Fibroblast of the aortic adventitia (primary cell): ENCODE measurements at regions not wholly inside any gene's neighbourhood (a gene's known extent, or its start where the extent isn't known, plus 50 kb on each side); places are given as distances from the start of the nearest gene placed in this dataset.
"Not testable (repeated sequence)": the region's sequence is repeated elsewhere in the genome, so short reads cannot be mapped to it uniquely, and the experiment has no call there.

Source experiments
- DNase-seq: peaks from one replicate; pipeline ENCODE4 v3.0.0-alpha.2; 2010; ENCODE audit warnings: low read depth
- H3K4me3 ChIP-seq: 2 replicates; pipeline ENCODE4 v1.5.1; 2011; ENCODE audit warnings: low read depth, mild to moderate bottlenecking, control low read depth, low read length, moderate library complexity
- CTCF ChIP-seq: IDR thresholded peaks from 2 replicates; pipeline ENCODE4 v1.5.1; 2011; ENCODE audit warnings: mild to moderate bottlenecking, low read length, control low read depth, inconsistent platforms; ENCODE audit not compliant: insufficient read depth

- H3K4me3 ChIP-seq = no peak overlapping the region
- TF ChIP-seq CTCF = no peak
- no peak for DNase-seq
These were observed 920.8 kb downstream of the TYW1 start for GRCh38 chr7:67917437-67917755.

GRCh38 chr7:67918158-67918557 lies 921.5 kb downstream of the TYW1 start:
- DNase-seq = no peak
- TF ChIP-seq CTCF = no peak

GRCh38 chr7:67923286-67923685 lies 926.7 kb downstream of the TYW1 start:
- no peak overlapping the region for H3K4me3 ChIP-seq
- no peak for TF ChIP-seq CTCF
- DNase-seq = no peak

More at GRCh38 chr7:67918158-67918557, 921.5 kb downstream of the TYW1 start:
- no peak overlapping the region for H3K4me3 ChIP-seq

- TF ChIP-seq CTCF = no peak
- H3K4me3 ChIP-seq = no peak overlapping the region
- no peak for DNase-seq
These were observed 931.5 kb downstream of the TYW1 start for GRCh38 chr7:67928141-67928540.

GRCh38 chr7:67936447-67936846 lies 939.8 kb downstream of the TYW1 start:
- DNase-seq, H3K4me3 ChIP-seq: not testable (repeated sequence)

- no peak for DNase-seq
- H3K4me3 ChIP-seq = no peak overlapping the region
These were observed 943.8 kb downstream of the TYW1 start for GRCh38 chr7:67940400-67940799.

GRCh38 chr7:67947191-67947590 lies 950.6 kb downstream of the TYW1 start:
- TF ChIP-seq CTCF = no peak
- no peak for DNase-seq
- no peak overlapping the region for H3K4me3 ChIP-seq

More at GRCh38 chr7:67940400-67940799, 943.8 kb downstream of the TYW1 start:
- no peak for TF ChIP-seq CTCF

GRCh38 chr7:67947646-67948045 lies 951.0 kb downstream of the TYW1 start:
- no peak for DNase-seq
- H3K4me3 ChIP-seq = no peak overlapping the region
- TF ChIP-seq CTCF = no peak
